Right renal pelvis (tissue), 4 donors: ENCODE measurements at regions not wholly inside any gene's neighbourhood (a gene's known extent, or its start where the extent isn't known, plus 50 kb on each side); places are given as distances from the start of the nearest gene placed in this dataset.
"Not testable (repeated sequence)": the region's sequence is repeated elsewhere in the genome, so short reads cannot be mapped to it uniquely, and the experiment has no call there.

Experiments
- DNase-seq, 4 donors: peaks; one replicate each; pipeline ENCODE4 v3.0.0-alpha.2; 2013; ENCODE audit warnings: low read depth in 4 of 4, low spot score in 3 of 4, missing footprints in 1 of 4

DNA sequence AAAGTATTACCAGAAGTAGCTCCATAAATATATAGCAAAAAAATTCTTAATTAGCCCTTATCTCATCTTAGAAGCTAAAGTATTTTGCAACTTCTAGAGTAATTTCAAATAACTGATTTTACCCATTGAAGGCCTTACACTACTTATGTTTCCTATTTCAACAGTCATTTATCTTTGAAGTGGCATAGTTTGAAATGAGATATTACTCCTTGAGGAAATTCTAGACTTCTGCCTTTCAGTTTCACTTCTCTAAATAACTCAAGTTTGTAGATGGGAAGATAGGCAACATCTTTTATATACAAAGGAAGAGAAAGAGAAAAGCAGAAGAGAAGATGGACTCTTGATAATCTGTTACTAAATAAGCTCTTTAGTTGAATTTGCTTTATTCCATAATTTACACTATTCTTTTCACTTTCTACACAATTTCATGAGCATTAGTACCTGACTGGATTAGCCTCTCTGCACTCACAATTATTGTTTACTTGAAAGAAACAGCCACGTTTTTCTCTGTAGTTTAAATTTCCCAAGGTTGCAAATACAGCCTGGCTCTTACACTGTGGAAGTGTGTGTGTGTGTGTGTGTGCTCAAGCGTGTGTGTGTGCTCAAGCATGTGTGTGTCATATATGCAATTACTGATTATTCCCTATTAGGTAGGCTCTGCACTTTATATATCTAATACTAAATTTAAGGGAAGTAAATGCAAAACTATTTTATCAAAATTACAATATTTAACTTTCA is 60.6 kb upstream of the EMB start:
- DNase-seq: no peak

- DNase-seq: not testable (repeated sequence)
Measured at GRCh38 chr5:50513028-50513457, 72.0 kb upstream of the EMB start.

DNA sequence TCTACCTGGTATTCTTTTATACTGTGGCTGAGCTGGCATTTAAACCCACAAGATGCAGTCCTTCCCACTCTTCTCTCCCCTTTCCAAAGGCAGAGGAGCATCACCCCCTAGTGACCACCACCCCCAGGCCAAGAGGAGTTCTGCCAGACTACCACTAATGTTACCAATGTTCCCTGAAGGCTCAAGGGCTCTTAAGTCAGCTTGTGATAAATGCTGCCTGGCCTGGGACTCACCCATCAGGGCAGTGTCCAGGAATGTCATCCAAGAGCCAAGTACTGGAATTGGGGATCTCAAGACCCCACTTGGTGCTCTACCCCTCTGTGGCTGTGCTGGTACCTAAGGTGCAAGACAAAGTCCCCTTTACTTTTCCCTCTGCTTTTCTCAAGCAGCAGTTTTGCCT is 80.0 kb upstream of the EMB start:
- DNase-seq: not testable (repeated sequence)

DNA sequence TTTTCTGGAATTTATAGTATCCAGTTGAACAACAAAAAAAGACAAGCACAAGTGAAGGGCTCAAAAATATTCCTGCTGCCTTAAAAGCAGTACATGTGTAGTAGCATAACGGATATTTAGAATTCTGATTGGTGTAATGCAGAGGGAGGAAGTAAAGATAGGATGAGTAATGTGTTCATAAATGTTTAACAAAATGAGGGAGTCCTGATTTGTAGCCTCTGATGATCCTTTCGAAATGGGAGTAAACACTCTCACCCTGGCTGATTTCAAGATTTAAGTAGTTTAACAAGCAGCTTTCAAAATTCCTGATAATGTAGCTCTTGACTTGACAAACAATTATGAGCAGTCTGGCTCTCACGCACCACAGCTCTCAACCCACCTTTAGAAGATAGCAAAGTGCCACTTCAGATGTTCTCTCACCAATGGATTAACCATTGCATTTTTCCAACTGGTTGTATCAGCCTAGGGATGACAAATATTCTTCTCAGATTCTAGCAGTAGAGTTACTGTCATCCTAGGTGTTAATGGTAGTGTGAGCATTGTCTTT is 86.5 kb upstream of the EMB start:
- not testable (repeated sequence) for DNase-seq

GRCh38 chr5:50535393-50535792 is 94.3 kb upstream of the EMB start:
- DNase-seq: no peak

GRCh38 chr5:50537534-50537933 is 96.4 kb upstream of the EMB start:
- DNase-seq: not testable (repeated sequence)

GRCh38 chr5:50547303-50547702 is 106.2 kb upstream of the EMB start:
- no peak for DNase-seq

DNA sequence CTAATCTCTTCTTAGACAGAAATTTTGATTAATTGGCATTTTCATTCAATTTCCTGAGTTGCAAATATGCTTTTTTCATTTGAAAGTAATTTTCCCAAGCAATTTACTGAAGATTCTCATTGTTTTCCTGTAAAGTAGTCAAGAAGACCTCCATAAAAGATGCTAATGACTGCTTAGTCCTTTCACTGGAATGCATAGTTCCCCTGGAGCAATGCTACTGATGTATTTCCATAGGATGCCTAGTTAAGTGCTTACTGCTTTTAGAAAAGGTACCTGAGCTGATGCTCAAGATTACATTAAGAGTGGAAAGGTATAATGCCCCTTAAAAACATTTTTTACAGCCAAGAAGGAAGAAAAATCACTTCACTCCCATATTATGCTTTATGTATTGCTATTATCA is 109.2 kb upstream of the EMB start:
- no peak for DNase-seq

DNA sequence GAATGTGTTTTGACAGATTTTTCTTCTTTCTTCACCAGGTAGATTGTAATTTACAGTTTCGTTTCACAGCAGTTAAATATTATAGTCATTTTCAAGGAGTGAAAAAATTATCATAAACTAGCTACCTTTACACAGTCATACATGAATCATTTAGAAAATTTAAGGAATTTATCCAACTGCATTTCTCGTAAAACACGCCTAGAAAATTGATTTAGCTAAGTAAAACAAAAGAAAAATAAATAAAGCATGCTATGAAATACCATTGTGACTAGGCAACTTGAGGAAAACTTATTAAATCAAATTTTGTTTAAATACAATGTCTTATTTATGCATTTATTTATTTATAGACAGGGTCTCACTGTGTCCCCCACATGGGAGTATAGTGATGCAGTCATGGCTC is 109.9 kb upstream of the EMB start:
- no peak for DNase-seq

- no peak for DNase-seq
Measured at GRCh38 chr5:50553560-50553984, 112.5 kb upstream of the EMB start.

- DNase-seq: not testable (repeated sequence)
Measured at GRCh38 chr5:50558640-50559039, 107.8 kb upstream of the PARP8 start.

DNA sequence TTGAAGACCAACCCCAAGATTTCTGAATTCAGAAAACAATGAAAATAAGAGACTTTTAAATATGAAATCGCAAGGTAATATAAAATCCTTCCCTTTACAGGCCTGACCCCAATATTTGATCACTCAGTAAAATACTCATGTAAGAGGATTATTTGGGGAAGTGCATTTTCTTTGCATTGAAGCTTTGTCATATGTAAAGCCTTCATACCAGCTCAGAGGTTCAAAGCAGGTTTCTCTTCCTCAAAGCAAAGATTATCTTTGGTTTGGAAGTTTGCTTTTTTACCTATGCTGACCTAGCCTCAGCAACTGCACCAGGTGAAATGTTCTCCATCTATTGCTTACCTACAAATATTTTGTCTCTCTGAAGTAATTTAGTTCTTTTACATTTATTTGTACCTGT is 106.5 kb upstream of the PARP8 start:
- no peak for DNase-seq

DNA sequence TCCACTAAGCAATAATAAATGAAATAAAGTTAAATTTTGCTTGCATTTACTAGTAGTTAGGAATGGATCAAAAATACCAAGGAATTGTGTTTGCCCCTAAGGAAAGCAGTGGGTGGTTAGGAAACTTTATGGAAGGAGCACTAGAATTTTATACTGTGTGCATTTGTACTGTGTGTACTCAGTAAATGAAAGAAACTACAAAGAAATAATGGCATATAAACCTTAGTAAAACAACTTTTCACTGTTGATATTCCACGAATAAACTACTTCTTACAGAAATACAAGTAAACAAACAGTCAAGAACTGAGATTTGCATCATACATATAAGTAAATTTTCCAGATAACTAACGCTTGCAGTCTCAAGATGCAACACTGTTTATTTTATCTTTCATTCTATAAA is 103.7 kb upstream of the PARP8 start:
- DNase-seq: no peak

DNA sequence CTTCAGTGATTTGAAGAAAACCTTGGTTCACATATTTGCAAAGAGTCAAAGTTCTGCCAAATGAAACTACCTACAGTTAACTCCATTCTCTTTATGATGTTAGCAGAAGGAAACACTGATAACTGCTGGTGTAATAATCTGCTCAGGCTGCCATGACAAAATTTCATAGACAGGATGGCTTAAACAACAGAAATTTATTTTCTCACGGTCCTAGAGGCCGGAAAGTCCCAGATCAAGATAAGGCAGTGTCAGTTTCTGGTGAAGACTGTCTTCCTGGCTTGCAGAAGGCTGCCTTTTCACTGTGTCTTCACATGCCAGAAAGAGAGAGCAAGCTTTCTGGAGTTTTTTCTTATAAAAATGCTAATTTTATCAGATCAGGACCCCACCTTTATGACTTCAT is 102.4 kb upstream of the PARP8 start:
- DNase-seq: no peak

DNA sequence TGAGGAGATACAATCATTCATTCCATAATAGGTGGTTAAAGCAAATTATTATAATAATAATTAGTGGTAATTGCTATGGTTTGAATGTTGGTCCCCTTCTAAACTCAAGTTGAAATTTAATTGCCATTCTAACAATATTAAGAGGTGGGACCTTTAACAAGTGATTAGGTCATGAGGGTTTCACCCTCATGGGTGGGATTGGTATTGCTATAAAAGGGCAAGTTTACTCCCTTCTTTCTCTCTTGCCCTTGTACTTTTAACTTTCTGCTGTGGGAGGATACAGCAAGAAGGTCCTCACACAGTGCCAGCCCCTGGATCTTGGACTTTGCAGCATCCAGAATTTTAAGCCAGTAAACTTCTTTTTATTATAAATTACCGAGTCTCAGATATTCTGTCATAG is 101.9 kb upstream of the PARP8 start:
- no peak for DNase-seq

- no peak for DNase-seq
Measured at GRCh38 chr5:50574121-50574520, 92.3 kb upstream of the PARP8 start.

DNA sequence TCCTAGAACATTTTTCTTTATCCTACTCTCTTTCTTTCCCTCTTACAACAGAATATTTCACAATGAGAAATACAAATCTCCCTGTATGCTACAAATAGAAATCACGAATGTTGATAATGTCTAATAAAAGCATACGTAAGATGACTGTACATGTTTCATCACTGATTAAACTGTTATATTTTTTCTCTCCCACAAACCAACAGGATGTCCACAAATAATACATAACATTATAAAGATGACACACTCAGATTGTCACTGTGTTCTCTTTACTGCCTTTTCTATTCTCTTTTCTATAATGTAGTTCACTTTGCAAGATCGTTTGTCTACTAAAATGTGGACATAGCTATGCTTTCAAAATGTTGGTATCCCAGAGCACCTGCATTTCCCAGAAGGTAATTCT is 90.7 kb upstream of the PARP8 start:
- DNase-seq: no peak

DNA sequence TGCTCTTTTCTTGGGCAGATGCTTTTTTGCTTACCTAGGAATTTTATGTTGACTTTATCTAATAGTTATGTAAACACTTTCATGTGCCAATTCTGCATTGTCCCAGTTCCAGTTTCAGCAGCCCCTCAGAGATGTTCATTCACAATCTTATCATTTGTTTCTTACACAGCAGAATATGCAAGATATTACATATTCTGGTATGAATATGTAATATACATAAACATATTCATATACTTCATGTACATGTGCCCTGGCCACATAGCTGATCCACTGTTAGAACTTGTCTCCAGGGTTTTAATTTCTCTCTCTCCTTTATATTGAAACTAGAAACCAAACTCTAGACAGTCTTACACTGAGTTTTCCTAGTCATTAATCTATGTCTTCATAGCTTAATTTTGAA is 90.2 kb upstream of the PARP8 start:
- DNase-seq: no peak

- DNase-seq: peak in 1 of 4 donors; percentile 5
Measured at GRCh38 chr5:50576686-50577256, 89.7 kb upstream of the PARP8 start.

- no peak for DNase-seq
Measured at GRCh38 chr5:50580506-50580905, 85.9 kb upstream of the PARP8 start.

- DNase-seq: not testable (repeated sequence)
Measured at GRCh38 chr5:50581845-50582244, 84.6 kb upstream of the PARP8 start.

DNA sequence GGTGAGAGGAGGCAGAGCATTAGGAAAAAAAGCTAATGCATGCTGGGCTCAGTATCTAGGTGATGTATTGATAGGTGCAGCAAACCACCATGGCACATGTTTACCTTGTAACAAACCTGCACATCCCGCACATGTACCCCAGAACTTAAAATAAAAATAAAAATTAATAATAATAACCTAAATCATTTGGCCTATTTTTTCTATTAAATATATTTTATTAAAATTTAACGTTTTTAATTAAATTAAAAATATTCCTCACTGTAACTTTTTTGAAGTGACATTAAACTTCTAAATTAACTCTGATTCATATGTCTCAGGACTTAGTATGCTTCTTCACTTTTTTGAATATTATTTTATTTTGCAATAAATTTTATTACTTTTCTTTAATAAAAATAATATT is 83.7 kb upstream of the PARP8 start:
- DNase-seq: no peak
